Activated CD8-positive, alpha-beta T cell treated with anti-CD3 and anti-CD28 coated beads for 36 hours (primary cell): ENCODE measurements at regions not wholly inside any gene's neighbourhood (a gene's known extent, or its start where the extent isn't known, plus 50 kb on each side); places are given as distances from the start of the nearest gene placed in this dataset.

Source experiments
- ATAC-seq: fragments of 200-7000 bp; cut with Tn5 transposase; one replicate; pipeline ENCODE4 v1.10.0; 2021; ENCODE audit warnings: mild to moderate bottlenecking, moderate library complexity
- CTCF ChIA-PET: fragments of 350-600 bp; sonication (Branson Sonifier 250); formaldehyde crosslinking; loops from one replicate; lab custom pipeline; 2021; ENCODE audit warnings: antibody characterized with exemption; lab: Charles Lee
- POLR2A ChIA-PET: fragments of 350-600 bp; sonication (Branson Sonifier 250); formaldehyde crosslinking; loops from one replicate; lab custom pipeline; 2021; ENCODE audit warnings: antibody characterized with exemption; lab: Charles Lee
- DNase-seq: peaks from one replicate; pipeline ENCODE4 v3.0.0-alpha.2; 2020
- H3K27ac Mint-ChIP-seq: one replicate; pipeline ENCODE4 v1.8.0; 2021; ENCODE audit warnings: mild to moderate bottlenecking, mixed read lengths
- H3K27me3 Mint-ChIP-seq: one replicate; pipeline ENCODE4 v1.8.0; 2021; ENCODE audit warnings: mixed read lengths
- H3K36me3 Mint-ChIP-seq: one replicate; pipeline ENCODE4 v1.8.0; 2021; ENCODE audit warnings: low read depth, mixed read lengths
- H3K4me1 Mint-ChIP-seq: one replicate; pipeline ENCODE4 v1.8.0; 2021; ENCODE audit warnings: low read depth, mixed read lengths
- H3K4me3 Mint-ChIP-seq: one replicate; pipeline ENCODE4 v1.8.0; 2021; ENCODE audit warnings: mild to moderate bottlenecking, moderate library complexity, mixed read lengths
- H3K9me3 Mint-ChIP-seq: one replicate; pipeline ENCODE4 v1.8.0; 2021; ENCODE audit warnings: mixed read lengths
- intact Hi-C: fragments of 100-400 bp; cut with micrococcal nuclease; formaldehyde crosslinking; loops from one replicate; pipeline ENCODE4 v1.10.0; 2022
- TF ChIP-seq, protein P1 (sequence below): fragments of 200-600 bp; IDR thresholded peaks from one replicate; pipeline ENCODE4 v1.8.0; 2022; ENCODE audit warnings: antibody characterized with exemption, mild to moderate bottlenecking

DNA sequence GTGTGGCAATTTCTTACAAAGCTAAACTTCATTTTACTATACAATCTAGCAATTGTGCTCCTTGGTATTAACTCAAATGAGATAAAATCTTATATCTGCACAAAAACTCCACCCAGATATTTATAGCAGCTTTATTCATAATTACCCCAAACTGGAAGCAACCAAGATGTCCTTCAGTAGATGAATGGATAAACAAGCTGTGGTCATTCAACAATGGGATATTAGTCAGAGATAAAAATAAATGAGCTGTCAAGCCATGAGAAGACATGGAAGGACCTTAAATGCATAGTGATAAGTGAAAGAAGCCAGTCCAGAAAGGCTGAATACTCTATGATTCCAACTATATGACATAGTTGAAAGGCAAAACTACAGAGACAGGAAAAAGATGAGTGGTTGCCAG is 98.9 kb upstream of the BMP2 start:
- intact Hi-C loops: no loop called here
- ATAC-seq: no peak
- Mint-ChIP-seq H3K27ac (no peak overlapping the region), H3K36me3 (no peaks in the 10 kb centered on the region), H3K4me3 (no peak overlapping the region), H3K4me1 (no peaks in the 10 kb centered on the region), H3K9me3 (peaks cover 2% of the 10 kb centered on the region), H3K27me3 (no peaks in the 10 kb centered on the region)
- DNase-seq: no peak
- TF ChIP-seq, protein P1, sequence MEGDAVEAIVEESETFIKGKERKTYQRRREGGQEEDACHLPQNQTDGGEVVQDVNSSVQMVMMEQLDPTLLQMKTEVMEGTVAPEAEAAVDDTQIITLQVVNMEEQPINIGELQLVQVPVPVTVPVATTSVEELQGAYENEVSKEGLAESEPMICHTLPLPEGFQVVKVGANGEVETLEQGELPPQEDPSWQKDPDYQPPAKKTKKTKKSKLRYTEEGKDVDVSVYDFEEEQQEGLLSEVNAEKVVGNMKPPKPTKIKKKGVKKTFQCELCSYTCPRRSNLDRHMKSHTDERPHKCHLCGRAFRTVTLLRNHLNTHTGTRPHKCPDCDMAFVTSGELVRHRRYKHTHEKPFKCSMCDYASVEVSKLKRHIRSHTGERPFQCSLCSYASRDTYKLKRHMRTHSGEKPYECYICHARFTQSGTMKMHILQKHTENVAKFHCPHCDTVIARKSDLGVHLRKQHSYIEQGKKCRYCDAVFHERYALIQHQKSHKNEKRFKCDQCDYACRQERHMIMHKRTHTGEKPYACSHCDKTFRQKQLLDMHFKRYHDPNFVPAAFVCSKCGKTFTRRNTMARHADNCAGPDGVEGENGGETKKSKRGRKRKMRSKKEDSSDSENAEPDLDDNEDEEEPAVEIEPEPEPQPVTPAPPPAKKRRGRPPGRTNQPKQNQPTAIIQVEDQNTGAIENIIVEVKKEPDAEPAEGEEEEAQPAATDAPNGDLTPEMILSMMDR: no peak
- ChIA-PET CTCF (no interaction called here), POLR2A (no interaction called here)

DNA sequence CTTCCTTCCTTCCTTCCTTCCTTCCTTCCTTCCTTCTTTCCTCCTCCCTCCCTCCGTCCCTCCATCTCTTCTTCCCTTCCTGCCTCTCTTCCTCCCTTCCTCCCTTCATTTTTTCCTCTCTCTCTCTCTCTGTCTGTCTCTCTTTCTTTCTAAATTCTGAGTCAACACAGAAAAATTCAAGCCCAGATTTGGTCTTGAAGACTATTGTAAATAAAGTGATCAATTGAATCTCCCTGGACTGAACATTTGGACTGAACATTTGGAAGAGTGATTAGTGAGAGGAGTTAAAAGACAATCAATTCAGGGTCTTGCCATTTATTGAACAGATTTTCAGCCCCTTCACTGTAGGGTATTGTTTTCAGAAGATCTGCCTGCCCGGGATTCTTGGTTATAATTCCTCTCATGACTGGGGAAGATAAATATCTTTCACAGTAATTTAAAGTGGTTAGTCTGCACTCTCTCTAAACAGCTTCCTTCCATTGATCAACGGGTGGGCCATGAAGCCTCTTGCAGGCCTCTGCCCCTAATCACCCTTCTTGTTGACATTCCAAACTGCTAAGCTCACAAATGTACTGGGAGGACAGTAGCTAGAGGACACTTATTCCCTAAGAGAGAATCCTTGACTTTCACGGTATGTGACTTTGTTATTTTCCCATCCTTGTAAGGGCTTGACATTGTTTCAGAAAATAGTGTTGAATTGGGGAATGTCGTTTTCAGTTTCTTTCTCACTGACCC is 101.7 kb upstream of the BMP2 start:
- Mint-ChIP-seq H3K9me3 (peaks cover 2% of the 10 kb centered on the region), H3K4me3 (no peak overlapping the region), H3K4me1 (no peaks in the 10 kb centered on the region), H3K27me3 (no peaks in the 10 kb centered on the region), H3K27ac (no peak overlapping the region), H3K36me3 (no peaks in the 10 kb centered on the region)
- no peak for DNase-seq
- intact Hi-C loops: no loop called here
- no peak for ATAC-seq
- ChIA-PET CTCF (no interaction called here), POLR2A (no interaction called here)
- TF ChIP-seq, protein P1: no peak

DNA sequence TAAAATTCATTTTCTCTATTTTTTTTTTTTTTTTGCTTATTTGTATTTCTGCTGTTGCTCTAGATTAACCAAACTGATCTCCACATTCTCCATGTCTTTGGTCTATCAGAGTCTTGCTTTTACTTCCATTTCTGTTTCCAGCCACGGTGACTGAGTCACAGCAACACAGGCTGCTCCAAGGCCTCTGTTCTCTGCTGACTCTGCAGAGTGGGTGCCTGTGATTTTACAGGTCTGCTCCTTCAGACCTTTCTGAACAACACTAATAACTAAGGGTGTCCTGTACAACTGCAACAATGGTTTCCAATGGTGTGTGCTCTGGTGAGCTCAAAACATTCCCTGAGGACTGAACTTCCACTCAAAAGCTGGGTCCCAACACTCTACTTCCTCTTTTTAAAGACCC is 102.3 kb upstream of the BMP2 start:
- no peak for ATAC-seq

DNA sequence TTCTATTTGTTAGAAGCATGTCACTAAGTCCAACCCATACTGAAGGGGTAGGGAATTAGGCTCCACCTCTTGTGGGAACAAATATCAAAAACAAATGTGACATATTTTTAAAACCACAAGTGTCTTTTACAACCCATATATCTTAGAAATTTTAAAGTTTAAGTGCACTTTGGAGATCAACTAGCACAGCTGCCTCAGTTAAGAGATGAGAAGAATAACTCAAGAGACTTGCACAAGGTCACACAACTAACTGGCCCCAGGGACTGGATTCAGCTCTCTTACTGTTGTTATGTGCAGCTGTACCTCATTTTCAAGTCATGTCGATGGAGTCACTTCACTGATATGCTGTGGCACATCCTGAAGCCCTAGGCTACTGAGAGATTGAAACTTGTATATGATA is 102.9 kb upstream of the BMP2 start:
- Mint-ChIP-seq H3K4me1 (no peaks in the 10 kb centered on the region), H3K36me3 (no peaks in the 10 kb centered on the region), H3K4me3 (no peak overlapping the region), H3K9me3 (peaks cover 2% of the 10 kb centered on the region), H3K27ac (no peak overlapping the region), H3K27me3 (no peaks in the 10 kb centered on the region)
- ChIA-PET POLR2A (no interaction called here), CTCF (no interaction called here)
- DNase-seq (no peak), ATAC-seq (no peak)
- TF ChIP-seq, protein P1: no peak
- intact Hi-C loops: no loop called here

More for the DNA sequence above, 102.3 kb upstream of the BMP2 start:
- no peak overlapping the region for H3K4me3 Mint-ChIP-seq
- no peak for DNase-seq
- no peaks in the 10 kb centered on the region for H3K27me3 Mint-ChIP-seq
- peaks cover 2% of the 10 kb centered on the region for H3K9me3 Mint-ChIP-seq
- POLR2A ChIA-PET: no interaction called here
- TF ChIP-seq, protein P1: no peak
- intact Hi-C loops: no loop called here
- no peak overlapping the region for H3K27ac Mint-ChIP-seq
- CTCF ChIA-PET: no interaction called here
- no peaks in the 10 kb centered on the region for H3K36me3 Mint-ChIP-seq
- no peaks in the 10 kb centered on the region for H3K4me1 Mint-ChIP-seq

DNA sequence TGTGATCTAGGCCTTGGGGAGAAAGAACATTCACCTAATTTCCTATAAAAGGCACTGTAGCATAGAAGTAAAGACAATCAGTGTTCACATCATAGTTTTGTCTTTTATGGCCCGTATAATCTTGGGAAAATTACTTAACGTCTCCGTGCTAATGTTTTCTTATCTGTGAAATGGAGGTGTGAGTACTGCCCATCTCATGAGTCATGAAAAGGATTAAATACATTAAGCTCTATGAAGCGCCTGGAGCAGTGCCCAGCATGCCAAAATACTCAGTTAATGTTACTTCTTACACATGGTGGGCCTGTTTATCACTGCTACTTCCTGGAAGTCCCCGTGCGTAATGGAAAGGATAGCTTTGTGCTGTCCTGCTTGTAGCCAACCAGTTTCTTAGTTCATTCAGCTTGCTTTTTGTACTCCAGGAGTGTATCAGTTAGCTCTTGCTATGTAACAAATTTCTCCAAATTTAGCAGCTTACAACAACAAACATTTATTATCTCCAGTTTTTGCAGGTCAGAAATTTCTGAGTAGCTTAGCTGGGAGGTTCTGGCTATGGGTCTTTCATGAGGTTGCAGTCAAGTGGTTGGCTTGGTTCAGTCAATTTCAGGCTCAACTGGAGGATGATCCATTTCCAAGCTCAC is 103.6 kb upstream of the BMP2 start:
- ChIA-PET CTCF (no interaction called here), POLR2A (interaction anchor here (1.0 kb wide), 1 partner anchor 33 kb away, joined by 3 read pairs; no protein-coding TSS in a partner anchor)
- Mint-ChIP-seq H3K4me1 (no peaks in the 10 kb centered on the region), H3K27me3 (no peaks in the 10 kb centered on the region), H3K4me3 (no peak overlapping the region), H3K36me3 (no peaks in the 10 kb centered on the region), H3K9me3 (peaks cover 2% of the 10 kb centered on the region), H3K27ac (no peak overlapping the region)
- ATAC-seq (no peak), DNase-seq (no peak)
- intact Hi-C loops: no loop called here
- TF ChIP-seq, protein P1: no peak
